ENCODE measurements at regions not wholly inside any gene's neighbourhood (a gene's known extent, or its start where the extent isn't known, plus 50 kb on each side); places are given as distances from the start of the nearest gene placed in this dataset.

DNA sequence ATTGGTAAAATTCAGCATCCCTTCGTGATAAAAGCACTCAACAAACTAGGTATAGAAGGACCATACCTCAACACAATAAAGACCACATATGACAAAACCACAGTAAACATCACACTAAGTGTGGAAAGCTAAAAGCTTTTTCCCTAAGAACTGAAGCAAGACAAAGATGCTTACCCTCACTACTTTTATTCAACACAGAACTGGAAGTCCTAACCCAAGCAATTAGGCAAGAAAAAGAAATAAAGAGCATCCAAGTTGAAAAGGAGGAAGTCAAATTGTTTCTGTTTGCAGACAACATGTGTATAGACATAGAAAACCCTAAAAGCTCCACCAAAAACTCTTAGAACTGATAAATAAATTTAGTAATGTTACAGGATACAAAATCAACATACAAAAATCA lies 271.7 kb downstream of the RBM43 start:
- TF ChIP-seq EZH2 (IDR thresholded peaks at IDR 0.05; ENCODE audit: insufficient read depth, poor library complexity, severe bottlenecking) (no peak), EZH2phosphoT487 (IDR thresholded peaks at IDR 0.05; ENCODE audit: insufficient read depth, low read depth) (no peak)
